HL-60 (cell line): ENCODE measurements at regions not wholly inside any gene's neighbourhood (a gene's known extent, or its start where the extent isn't known, plus 50 kb on each side); places are given as distances from the start of the nearest gene placed in this dataset.

Experiments used
- GABPA ChIP-seq: IDR thresholded peaks from 2 replicates; pipeline ENCODE4 v1.6.1; 2012; ENCODE audit warnings: low read depth
- TF ChIP-seq, protein P1 (sequence below): IDR thresholded peaks from one replicate; pipeline ENCODE4 v1.5.1; 2011; ENCODE audit warnings: low read length, control low read depth, inconsistent platforms; ENCODE audit not compliant: insufficient read depth

- TF ChIP-seq GABPA, result no peak
- TF ChIP-seq, protein P1, sequence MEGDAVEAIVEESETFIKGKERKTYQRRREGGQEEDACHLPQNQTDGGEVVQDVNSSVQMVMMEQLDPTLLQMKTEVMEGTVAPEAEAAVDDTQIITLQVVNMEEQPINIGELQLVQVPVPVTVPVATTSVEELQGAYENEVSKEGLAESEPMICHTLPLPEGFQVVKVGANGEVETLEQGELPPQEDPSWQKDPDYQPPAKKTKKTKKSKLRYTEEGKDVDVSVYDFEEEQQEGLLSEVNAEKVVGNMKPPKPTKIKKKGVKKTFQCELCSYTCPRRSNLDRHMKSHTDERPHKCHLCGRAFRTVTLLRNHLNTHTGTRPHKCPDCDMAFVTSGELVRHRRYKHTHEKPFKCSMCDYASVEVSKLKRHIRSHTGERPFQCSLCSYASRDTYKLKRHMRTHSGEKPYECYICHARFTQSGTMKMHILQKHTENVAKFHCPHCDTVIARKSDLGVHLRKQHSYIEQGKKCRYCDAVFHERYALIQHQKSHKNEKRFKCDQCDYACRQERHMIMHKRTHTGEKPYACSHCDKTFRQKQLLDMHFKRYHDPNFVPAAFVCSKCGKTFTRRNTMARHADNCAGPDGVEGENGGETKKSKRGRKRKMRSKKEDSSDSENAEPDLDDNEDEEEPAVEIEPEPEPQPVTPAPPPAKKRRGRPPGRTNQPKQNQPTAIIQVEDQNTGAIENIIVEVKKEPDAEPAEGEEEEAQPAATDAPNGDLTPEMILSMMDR, result no peak
These were observed 201.0 kb downstream of the LYPLAL1 start for GRCh38 chr1:219374636-219375035.
